ENCODE measurements at regions not wholly inside any gene's neighbourhood (a gene's known extent, or its start where the extent isn't known, plus 50 kb on each side); places are given as distances from the start of the nearest gene placed in this dataset.

DNA sequence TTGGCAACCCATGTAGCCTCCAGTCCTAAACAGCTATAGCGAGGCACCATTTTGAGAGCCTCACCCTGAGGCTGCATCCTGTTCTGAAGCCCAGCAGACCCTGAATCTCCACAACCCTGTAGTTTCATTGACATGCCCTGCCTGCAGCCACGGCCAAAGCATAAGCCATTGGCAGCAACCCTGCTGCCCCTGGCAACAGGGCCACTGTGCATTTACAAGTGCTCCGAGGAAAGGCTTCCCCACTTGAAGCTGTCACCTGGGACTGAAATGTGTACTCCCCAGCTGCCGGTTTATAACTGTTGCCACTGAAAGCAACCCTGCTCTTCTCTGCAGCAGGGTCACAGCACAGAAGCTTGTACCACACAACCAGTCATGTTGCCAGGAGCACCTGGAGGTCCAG, 124.2 kb upstream of the OLFM3 start:
- Histone ChIP-seq H3K4me2 (ENCODE audit: control insufficient read depth, extremely low read depth, insufficient read depth, low read depth, low read length) (no peak overlapping the region), H3K79me2 (ENCODE audit: control insufficient read depth, insufficient read depth, low read length) (no peaks in the 10 kb centered on the region), H3K4me3 (ENCODE audit: control insufficient read depth in 2 of 3, extremely low read depth in 1 of 3, insufficient read depth in 2 of 3, low read depth in 1 of 3, low read length in 3 of 3) (no peak overlapping the region), H2AFZ (ENCODE audit: control insufficient read depth, low read length) (no peak overlapping the region), H4K20me1 (ENCODE audit: control insufficient read depth, extremely low read depth, insufficient read depth, low read length) (no peaks in the 10 kb centered on the region), H3K27ac (ENCODE audit: control insufficient read depth, insufficient read depth, low read length) (no peak overlapping the region), H3K9me1 (ENCODE audit: control insufficient read depth, extremely low read depth, insufficient read depth, low read length) (no peaks in the 10 kb centered on the region), H3K4me1 (ENCODE audit: control insufficient read depth, extremely low read depth, insufficient read depth, low read length) (no peaks in the 10 kb centered on the region), H3K9me3 (ENCODE audit: control insufficient read depth, low read depth, low read length) (no peaks in the 10 kb centered on the region), H3K9ac (ENCODE audit: control insufficient read depth, extremely low read depth, insufficient read depth, low read length) (no peak overlapping the region), H3K27me3 (ENCODE audit: control insufficient read depth, extremely low read depth, insufficient read depth, low read length) (no peaks in the 10 kb centered on the region), H3K36me3 (ENCODE audit: control insufficient read depth in 2 of 2, extremely low read depth in 1 of 2, insufficient read depth in 2 of 2, low read length in 2 of 2) (no peaks in the 10 kb centered on the region)
- no peak for DNase-seq (ENCODE audit: low read depth, low spot score)
- dilution Hi-C loops (cut with MboI; ENCODE audit: extremely low pct_ligation_motif_present, low sequenced_read_pairs): no loop called here
- FAIRE-seq: no peak
- TF ChIP-seq, protein P1, sequence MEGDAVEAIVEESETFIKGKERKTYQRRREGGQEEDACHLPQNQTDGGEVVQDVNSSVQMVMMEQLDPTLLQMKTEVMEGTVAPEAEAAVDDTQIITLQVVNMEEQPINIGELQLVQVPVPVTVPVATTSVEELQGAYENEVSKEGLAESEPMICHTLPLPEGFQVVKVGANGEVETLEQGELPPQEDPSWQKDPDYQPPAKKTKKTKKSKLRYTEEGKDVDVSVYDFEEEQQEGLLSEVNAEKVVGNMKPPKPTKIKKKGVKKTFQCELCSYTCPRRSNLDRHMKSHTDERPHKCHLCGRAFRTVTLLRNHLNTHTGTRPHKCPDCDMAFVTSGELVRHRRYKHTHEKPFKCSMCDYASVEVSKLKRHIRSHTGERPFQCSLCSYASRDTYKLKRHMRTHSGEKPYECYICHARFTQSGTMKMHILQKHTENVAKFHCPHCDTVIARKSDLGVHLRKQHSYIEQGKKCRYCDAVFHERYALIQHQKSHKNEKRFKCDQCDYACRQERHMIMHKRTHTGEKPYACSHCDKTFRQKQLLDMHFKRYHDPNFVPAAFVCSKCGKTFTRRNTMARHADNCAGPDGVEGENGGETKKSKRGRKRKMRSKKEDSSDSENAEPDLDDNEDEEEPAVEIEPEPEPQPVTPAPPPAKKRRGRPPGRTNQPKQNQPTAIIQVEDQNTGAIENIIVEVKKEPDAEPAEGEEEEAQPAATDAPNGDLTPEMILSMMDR (optimal IDR thresholded peaks at IDR 0.05 in 1 of 3, IDR thresholded peaks at IDR 0.05 in 1 of 3, conservative IDR thresholded peaks at IDR 0.05 in 1 of 3; ENCODE audit: extremely low read depth in 1 of 3, insufficient read depth in 2 of 3, low read length in 3 of 3): no peak
- TF ChIP-seq EZH2 (IDR thresholded peaks at IDR 0.05; ENCODE audit: low read length): no peak

DNA sequence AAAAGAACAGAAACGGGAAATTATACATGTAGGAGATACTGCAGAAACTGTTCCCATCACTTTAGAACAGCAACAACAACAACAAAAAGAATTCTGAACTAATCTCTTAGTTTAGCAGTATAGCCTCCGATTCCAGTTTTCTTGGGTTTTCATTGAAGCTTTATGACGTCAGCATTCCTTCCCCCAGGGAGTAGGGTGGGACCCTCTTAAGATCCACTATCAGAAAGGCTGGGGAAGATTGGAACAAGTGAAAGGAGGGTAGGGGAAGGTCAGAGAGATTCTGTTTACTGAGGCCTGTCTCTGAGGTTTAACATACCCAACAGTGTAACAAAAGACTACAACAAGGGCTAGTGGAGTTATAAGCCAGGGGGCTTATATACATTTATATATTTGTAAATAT, 121.4 kb upstream of the OLFM3 start:
- H3K79me2 ChIP-seq (ENCODE audit: control insufficient read depth, insufficient read depth, low read length): no peaks in the 10 kb centered on the region
- TF ChIP-seq, protein P1 (optimal IDR thresholded peaks at IDR 0.05 in 1 of 3, IDR thresholded peaks at IDR 0.05 in 1 of 3, conservative IDR thresholded peaks at IDR 0.05 in 1 of 3; ENCODE audit: extremely low read depth in 1 of 3, insufficient read depth in 2 of 3, low read length in 3 of 3): no peak
- TF ChIP-seq EZH2 (IDR thresholded peaks at IDR 0.05; ENCODE audit: low read length): no peak
- no peaks in the 10 kb centered on the region for H3K9me1 ChIP-seq (ENCODE audit: control insufficient read depth, extremely low read depth, insufficient read depth, low read length)
- H4K20me1 ChIP-seq (ENCODE audit: control insufficient read depth, extremely low read depth, insufficient read depth, low read length): no peaks in the 10 kb centered on the region
- no peaks in the 10 kb centered on the region for H3K9me3 ChIP-seq (ENCODE audit: control insufficient read depth, low read depth, low read length)
- H3K27ac ChIP-seq (ENCODE audit: control insufficient read depth, insufficient read depth, low read length): no peak overlapping the region
- DNase-seq (ENCODE audit: low read depth, low spot score): no peak
- FAIRE-seq: no peak
- H2AFZ ChIP-seq (ENCODE audit: control insufficient read depth, low read length): no peak overlapping the region
- H3K4me2 ChIP-seq (ENCODE audit: control insufficient read depth, extremely low read depth, insufficient read depth, low read depth, low read length): no peak overlapping the region
- H3K36me3 ChIP-seq (ENCODE audit: control insufficient read depth in 2 of 2, extremely low read depth in 1 of 2, insufficient read depth in 2 of 2, low read length in 2 of 2): no peaks in the 10 kb centered on the region
- no peaks in the 10 kb centered on the region for H3K27me3 ChIP-seq (ENCODE audit: control insufficient read depth, extremely low read depth, insufficient read depth, low read length)
- no peak overlapping the region for H3K4me3 ChIP-seq (ENCODE audit: control insufficient read depth in 2 of 3, extremely low read depth in 1 of 3, insufficient read depth in 2 of 3, low read depth in 1 of 3, low read length in 3 of 3)
- H3K4me1 ChIP-seq (ENCODE audit: control insufficient read depth, extremely low read depth, insufficient read depth, low read length): no peaks in the 10 kb centered on the region
- dilution Hi-C loops (cut with MboI; ENCODE audit: extremely low pct_ligation_motif_present, low sequenced_read_pairs): no loop called here
- no peak overlapping the region for H3K9ac ChIP-seq (ENCODE audit: control insufficient read depth, extremely low read depth, insufficient read depth, low read length)

Data from keratinocyte (primary cell).